ENCODE measurements at regions not wholly inside any gene's neighbourhood (a gene's known extent, or its start where the extent isn't known, plus 50 kb on each side); places are given as distances from the start of the nearest gene placed in this dataset.

DNA sequence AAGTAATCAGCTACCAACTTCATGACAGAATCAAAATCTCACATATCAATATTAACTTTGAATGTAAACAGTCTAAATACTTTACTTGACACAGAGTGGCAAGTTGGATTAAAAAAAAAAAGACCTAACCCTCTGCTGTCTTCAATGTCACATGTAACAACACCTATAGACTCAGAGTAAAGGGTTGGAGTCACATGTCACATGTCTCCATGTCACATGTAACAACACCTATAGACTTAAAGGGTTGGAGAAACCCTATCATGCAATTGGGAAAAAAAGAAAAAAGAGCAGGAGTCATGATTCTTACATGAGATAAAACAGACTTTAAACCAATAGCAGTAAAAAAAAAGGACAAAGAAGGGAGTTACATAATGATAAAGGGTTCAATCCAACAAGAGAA, 665.3 kb upstream of the LRRTM1 start:
- TF ChIP-seq, protein P1, sequence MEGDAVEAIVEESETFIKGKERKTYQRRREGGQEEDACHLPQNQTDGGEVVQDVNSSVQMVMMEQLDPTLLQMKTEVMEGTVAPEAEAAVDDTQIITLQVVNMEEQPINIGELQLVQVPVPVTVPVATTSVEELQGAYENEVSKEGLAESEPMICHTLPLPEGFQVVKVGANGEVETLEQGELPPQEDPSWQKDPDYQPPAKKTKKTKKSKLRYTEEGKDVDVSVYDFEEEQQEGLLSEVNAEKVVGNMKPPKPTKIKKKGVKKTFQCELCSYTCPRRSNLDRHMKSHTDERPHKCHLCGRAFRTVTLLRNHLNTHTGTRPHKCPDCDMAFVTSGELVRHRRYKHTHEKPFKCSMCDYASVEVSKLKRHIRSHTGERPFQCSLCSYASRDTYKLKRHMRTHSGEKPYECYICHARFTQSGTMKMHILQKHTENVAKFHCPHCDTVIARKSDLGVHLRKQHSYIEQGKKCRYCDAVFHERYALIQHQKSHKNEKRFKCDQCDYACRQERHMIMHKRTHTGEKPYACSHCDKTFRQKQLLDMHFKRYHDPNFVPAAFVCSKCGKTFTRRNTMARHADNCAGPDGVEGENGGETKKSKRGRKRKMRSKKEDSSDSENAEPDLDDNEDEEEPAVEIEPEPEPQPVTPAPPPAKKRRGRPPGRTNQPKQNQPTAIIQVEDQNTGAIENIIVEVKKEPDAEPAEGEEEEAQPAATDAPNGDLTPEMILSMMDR (IDR thresholded peaks at IDR 0.05), result no peak
- no peak for TF ChIP-seq POLR2A (IDR thresholded peaks at IDR 0.05)

Data from body of pancreas (tissue), 4 donors.